Mucosa of descending colon (tissue), 3 donors: ENCODE measurements at regions not wholly inside any gene's neighbourhood (a gene's known extent, or its start where the extent isn't known, plus 50 kb on each side); places are given as distances from the start of the nearest gene placed in this dataset.
A peak's percentile ranks its signal among the peaks of the same experiment; 100 is the strongest.

Experiments used
- ATAC-seq: fragments of 200-7000 bp; cut with Tn5 transposase; one replicate; pipeline ENCODE4 v1.9.1; 2020; ENCODE audit warnings: mild to moderate bottlenecking, moderate library complexity
- DNase-seq, 3 donors: peaks; one replicate each; pipeline ENCODE4 v3.0.0-alpha.2; 2020
- H3K36me3 ChIP-seq: fragments of 200-600 bp; one replicate; pipeline ENCODE4 v1.8.0; 2021; ENCODE audit warnings: low read depth, mild to moderate bottlenecking
- H3K4me1 ChIP-seq: fragments of 200-600 bp; one replicate; pipeline ENCODE4 v1.8.0; 2021; ENCODE audit warnings: low read depth, mild to moderate bottlenecking
- H3K4me3 ChIP-seq: fragments of 200-600 bp; one replicate; pipeline ENCODE4 v1.8.0; 2021; ENCODE audit warnings: mild to moderate bottlenecking
- H3K9me3 ChIP-seq: fragments of 200-600 bp; one replicate; pipeline ENCODE4 v1.8.0; 2021; ENCODE audit warnings: mild to moderate bottlenecking
- intact Hi-C, 2 donors: fragments of 100-400 bp; cut with DNase I in 1 of 2; cut with micrococcal nuclease in 1 of 2; formaldehyde crosslinking; loops; one replicate each; pipeline versions ENCODE4 v1.11.0 to v1.11.1; 2022; cut with DNase I, micrococcal nuclease
- TF ChIP-seq, protein P1 (sequence below): fragments of 200-600 bp; IDR thresholded peaks from one replicate; pipeline ENCODE4 v1.8.0; 2022; ENCODE audit warnings: antibody characterized with exemption, mild to moderate bottlenecking
- donor health status: DM: no; HTN: no; CAD: no; lungs with moderate emphysema.
- donor health status: DM: no; HTN: no; CAD: no.
- donor health status: DM: no; HTN: yes; CAD: no.

DNA sequence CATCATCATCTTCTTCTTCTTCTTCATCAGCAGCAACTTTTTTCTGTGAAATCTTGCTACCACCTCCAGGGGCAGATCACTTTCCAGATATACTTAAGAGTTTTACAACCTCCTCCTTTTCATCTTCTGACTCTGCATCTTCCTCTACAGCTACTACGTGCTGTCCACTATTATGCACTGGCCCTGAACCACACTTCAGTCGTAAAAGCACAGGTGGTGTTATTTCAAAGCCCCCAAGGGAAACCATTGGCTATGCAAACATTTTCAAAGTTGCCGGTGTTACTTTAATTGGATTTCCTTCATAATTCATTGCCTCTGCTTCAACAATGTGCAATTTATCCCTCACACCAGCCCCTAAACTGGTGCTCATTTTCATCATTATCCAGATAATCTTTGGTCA lies 75.0 kb downstream of the POLR1D start:
- Histone ChIP-seq H3K9me3 (peaks cover 5% of the 10 kb centered on the region), H3K4me3 (no peak overlapping the region), H3K36me3 (no peaks in the 10 kb centered on the region), H3K4me1 (no peaks in the 10 kb centered on the region)
- TF ChIP-seq, protein P1, sequence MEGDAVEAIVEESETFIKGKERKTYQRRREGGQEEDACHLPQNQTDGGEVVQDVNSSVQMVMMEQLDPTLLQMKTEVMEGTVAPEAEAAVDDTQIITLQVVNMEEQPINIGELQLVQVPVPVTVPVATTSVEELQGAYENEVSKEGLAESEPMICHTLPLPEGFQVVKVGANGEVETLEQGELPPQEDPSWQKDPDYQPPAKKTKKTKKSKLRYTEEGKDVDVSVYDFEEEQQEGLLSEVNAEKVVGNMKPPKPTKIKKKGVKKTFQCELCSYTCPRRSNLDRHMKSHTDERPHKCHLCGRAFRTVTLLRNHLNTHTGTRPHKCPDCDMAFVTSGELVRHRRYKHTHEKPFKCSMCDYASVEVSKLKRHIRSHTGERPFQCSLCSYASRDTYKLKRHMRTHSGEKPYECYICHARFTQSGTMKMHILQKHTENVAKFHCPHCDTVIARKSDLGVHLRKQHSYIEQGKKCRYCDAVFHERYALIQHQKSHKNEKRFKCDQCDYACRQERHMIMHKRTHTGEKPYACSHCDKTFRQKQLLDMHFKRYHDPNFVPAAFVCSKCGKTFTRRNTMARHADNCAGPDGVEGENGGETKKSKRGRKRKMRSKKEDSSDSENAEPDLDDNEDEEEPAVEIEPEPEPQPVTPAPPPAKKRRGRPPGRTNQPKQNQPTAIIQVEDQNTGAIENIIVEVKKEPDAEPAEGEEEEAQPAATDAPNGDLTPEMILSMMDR: no peak
- ATAC-seq (no peak), DNase-seq (no peak)
- intact Hi-C loops: no loop called here

DNA sequence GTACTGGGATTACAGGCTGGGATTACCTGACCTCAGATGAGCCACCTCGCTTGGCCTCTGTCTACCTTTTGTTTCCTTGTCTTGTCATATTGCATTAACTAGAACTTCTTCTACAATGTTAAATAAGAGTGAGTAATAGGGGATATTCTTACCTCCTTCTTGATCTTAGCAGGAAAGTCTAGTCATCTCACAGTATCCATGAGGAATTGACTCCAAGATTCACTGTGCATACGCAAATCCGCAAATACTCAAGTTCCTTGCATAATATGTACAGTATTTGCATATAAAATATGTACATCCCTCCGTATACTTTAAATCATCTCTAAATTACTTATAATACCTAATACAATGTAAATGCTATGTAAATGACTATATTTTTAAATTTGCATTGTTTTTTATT lies 78.3 kb downstream of the POLR1D start:
- Histone ChIP-seq H3K4me1 (no peaks in the 10 kb centered on the region), H3K4me3 (no peak overlapping the region), H3K9me3 (peaks cover 4% of the 10 kb centered on the region), H3K36me3 (no peaks in the 10 kb centered on the region)
- intact Hi-C loops: no loop called here
- ATAC-seq (no peak), DNase-seq (no peak)
- TF ChIP-seq, protein P1: no peak

DNA sequence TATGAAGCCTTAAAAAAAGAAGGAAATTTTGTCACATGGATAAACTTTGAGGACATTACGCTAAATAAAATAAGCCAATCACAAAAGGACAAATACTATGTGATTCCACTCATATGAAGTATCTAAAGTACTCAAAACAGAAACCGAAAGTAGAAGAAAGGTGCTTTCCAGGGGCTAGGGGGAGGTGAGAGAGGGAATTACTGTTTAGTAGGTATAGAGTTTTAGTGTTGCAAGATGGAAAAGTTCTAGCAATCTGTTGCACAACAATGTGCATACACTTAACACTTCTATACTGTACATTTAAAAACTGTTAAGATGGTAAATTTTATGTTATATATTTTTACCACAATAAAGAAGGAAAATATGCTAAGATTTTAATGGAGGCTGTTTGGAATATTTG lies 83.0 kb downstream of the POLR1D start:
- DNase-seq: no peak
- H3K4me3 ChIP-seq: no peak overlapping the region
- intact Hi-C loops: no loop called here
- ATAC-seq: no peak
- no peaks in the 10 kb centered on the region for H3K4me1 ChIP-seq
- TF ChIP-seq, protein P1: no peak
- no peaks in the 10 kb centered on the region for H3K36me3 ChIP-seq
- H3K9me3 ChIP-seq: peaks cover 4% of the 10 kb centered on the region

- TF ChIP-seq, protein P1: no peak
Measured at GRCh38 chr13:27708325-27708724, 84.0 kb upstream of the GSX1 start.

GRCh38 chr13:27709779-27710178 lies 82.5 kb upstream of the GSX1 start:
- TF ChIP-seq, protein P1: no peak
- H3K9me3 ChIP-seq: no peaks in the 10 kb centered on the region
- ATAC-seq (no peak), DNase-seq (no peak)
- H3K4me1 ChIP-seq: no peaks in the 10 kb centered on the region
- H3K4me3 ChIP-seq: no peak overlapping the region
- intact Hi-C loops: no loop called here
- H3K36me3 ChIP-seq: no peaks in the 10 kb centered on the region

More at GRCh38 chr13:27708325-27708724, 84.0 kb upstream of the GSX1 start:
- Histone ChIP-seq H3K36me3 (no peaks in the 10 kb centered on the region), H3K9me3 (no peaks in the 10 kb centered on the region), H3K4me1 (no peaks in the 10 kb centered on the region), H3K4me3 (no peak overlapping the region)
- ATAC-seq: no peak
- no peak for DNase-seq
- intact Hi-C loops: no loop called here

GRCh38 chr13:27712421-27712820 lies 79.9 kb upstream of the GSX1 start:
- Histone ChIP-seq H3K4me3 (no peak overlapping the region), H3K9me3 (no peaks in the 10 kb centered on the region), H3K4me1 (no peaks in the 10 kb centered on the region), H3K36me3 (no peaks in the 10 kb centered on the region)
- intact Hi-C loops: no loop called here
- TF ChIP-seq, protein P1: no peak
- ATAC-seq (peak; percentile 40), DNase-seq (peak in 2 of 3 donors; percentile 36 to 58)
